Amniotic epithelial cell (primary cell): ENCODE measurements at regions not wholly inside any gene's neighbourhood (a gene's known extent, or its start where the extent isn't known, plus 50 kb on each side); places are given as distances from the start of the nearest gene placed in this dataset.
A peak's percentile ranks its signal among the peaks of the same experiment; 100 is the strongest.

Experiments used
- DNase-seq: peaks from one replicate; pipeline ENCODE4 v3.0.0-alpha.2; 2010; ENCODE audit warnings: low read depth

DNA sequence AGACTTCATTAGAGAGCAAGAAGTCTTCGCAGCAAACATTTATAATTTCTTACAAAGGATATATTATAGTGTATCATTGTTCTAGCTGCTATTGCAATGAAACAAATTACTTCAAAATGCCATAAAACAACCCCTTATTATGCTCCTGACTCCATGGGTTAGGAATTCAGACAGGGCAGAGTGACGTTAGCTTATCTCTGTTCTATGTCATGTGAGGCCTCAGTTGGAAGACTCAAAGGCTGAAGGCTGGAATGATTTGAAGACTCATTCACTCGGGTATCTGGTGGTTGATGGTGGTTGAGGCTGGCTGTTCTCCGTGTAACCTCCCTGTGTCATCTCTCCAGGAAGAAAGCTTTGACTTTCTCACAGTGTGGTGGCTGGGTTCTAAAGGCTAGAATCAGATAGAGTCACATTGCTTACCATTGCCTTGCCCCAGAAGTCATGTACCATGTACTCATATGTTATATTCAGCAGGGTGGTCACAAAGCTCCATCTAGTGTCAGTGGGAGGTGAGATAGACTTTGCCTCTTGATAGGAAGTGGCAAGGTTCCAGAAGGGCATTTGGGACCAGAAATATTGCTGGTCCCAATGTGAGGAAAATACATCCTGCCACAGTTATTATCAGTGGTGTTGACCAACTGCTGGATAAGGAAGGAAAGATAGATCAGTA is 226.9 kb downstream of the TMEM38B start:
- DNase-seq, result peak; percentile 32

- DNase-seq, result no peak
These were observed 234.1 kb downstream of the TMEM38B start for GRCh38 chr9:105928416-105928815.

DNA sequence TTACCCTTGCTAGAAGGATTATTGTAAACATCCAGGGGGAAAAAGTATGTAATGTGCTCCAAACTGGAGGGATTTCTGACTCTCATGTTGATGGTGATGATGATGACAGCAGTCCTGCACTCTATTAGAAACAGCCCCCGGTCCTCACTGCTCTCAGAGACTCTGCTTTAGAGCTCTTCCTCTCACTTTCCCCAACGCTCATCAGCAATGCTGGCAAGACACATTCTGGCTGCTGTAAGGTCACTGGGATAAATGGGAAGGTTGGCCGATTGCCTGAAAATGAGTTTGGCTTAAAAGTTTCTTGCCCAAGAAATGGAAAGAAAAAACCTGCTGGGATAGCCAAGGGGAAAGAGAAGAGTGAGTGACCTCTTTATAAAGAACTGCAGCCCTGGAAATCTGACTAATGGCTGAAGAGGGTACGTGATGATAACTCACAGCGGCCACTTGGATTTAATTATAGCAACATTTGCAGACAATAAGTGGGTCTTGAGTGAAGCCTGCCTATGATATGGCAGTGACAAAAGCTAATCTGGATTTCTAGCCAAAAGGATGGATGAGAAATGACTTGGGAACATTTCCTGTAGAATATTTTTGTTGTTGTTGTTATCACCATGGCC is 235.8 kb downstream of the TMEM38B start:
- DNase-seq, result no peak

DNA sequence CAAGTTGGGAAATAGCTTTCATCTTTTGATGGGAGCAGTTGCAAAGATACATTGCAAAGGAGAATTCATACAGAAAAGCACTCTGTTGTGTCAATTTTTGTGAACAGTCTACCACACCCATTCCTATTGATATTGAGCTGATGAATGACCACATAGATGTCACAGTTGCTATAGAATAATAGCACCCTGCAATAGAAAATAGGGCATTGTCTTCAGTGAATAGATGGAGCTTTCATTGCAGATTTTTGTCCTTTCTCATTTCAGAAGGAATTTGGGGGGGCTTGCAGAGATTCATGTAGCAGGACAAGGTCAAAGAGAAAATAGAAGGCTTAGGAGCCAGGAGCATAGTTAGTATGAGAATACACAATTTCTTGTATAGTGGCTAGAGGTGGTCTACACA is 237.9 kb downstream of the TMEM38B start:
- no peak for DNase-seq

DNA sequence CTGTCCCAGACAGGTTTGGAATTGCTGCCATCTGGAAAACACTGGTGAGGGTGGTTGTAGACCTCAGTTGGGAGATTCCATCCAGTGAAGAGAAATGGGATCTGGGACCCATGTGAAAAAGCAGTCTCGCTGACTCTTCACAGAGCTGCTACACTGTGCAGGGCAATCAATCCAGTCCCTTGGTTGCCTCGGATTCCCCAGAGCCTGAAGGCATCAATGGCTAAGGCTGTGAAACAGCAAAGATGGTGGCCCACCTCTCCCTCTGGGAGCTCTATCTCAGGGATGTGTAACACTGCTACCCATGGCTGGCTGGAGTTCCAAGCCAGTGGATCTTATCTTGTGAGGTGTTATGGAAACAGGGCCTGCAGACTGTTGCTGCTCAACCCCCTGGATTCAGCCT is 256.1 kb downstream of the TMEM38B start:
- no peak for DNase-seq

- no peak for DNase-seq
These were observed 256.6 kb downstream of the TMEM38B start for GRCh38 chr9:105950894-105951293.

- no peak for DNase-seq
These were observed 260.2 kb downstream of the TMEM38B start for GRCh38 chr9:105954517-105954916.

- no peak for DNase-seq
These were observed 263.5 kb downstream of the TMEM38B start for GRCh38 chr9:105957830-105958229.

GRCh38 chr9:105958587-105958986 is 264.2 kb downstream of the TMEM38B start:
- DNase-seq, result no peak

- DNase-seq, result no peak
These were observed 265.2 kb downstream of the TMEM38B start for GRCh38 chr9:105959531-105959930.

DNA sequence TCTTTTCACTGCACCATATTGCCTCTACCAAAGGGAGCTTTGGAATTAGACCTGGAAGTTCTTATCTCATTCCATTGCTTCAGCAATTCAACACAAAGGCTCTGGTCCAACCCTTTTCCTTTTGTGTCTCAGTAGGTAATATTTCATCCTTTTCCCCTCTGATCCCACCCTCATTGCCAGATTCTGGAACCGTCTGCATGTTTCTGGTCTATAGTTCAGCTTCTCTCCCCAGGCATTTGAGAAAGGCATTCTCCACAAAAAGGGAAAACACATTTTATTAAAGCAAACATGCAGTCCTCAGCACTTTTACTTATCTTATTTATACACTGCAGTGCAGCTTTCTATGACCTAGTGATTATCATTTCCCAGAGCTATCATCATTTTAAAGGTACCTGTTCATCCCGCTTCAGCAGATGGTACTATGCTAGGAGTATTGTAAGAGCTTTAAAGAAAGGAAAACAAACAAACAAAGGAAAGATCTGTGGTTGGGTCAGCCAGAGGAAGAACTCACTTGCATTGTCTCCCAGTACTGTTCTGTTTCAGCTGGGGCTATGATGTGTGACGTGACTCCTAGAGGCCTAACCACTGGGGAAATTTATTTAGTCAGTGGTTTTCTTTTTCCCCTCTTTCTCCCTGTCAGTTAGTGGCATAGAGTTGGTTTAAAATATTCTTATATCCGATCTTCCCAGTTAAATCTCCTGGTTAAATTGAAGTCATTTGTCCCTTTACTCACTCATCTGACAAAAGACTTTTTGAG is 269.2 kb downstream of the TMEM38B start:
- no peak for DNase-seq

- DNase-seq, result no peak
These were observed 269.8 kb downstream of the TMEM38B start for GRCh38 chr9:105964156-105964555.

GRCh38 chr9:105966834-105967233 is 272.5 kb downstream of the TMEM38B start:
- DNase-seq, result no peak

- no peak for DNase-seq
These were observed 272.9 kb downstream of the TMEM38B start for GRCh38 chr9:105967248-105967647.

GRCh38 chr9:105967797-105968196 is 273.5 kb downstream of the TMEM38B start:
- no peak for DNase-seq

- no peak for DNase-seq
These were observed 274.6 kb downstream of the TMEM38B start for GRCh38 chr9:105968811-105969466.

GRCh38 chr9:105969636-105970035 is 275.3 kb downstream of the TMEM38B start:
- DNase-seq, result peak; percentile 17

DNA sequence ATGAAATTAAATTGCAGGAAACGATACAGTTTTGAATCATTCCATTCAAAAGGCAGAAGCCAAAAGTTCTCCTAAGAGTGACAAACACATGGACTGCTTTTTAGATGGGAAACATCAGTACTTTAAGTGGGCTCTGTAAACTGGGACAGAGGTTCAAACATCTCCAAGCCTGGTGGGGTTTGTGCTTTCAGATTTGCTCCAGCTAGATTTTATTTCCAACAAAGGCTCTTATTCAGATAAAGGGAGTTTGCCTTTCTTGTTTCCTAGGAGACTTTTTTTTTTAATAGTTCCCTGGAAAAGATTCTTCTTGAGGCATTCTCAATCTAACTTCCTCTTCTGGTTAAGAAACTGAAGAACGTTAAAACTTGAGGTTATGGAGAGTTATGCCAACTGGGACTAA is 277.6 kb downstream of the TMEM38B start:
- DNase-seq, result no peak

GRCh38 chr9:105972466-105973204 is 278.3 kb downstream of the TMEM38B start:
- no peak for DNase-seq

GRCh38 chr9:105973951-105974351 is 279.6 kb downstream of the TMEM38B start:
- DNase-seq, result peak; percentile 17

DNA sequence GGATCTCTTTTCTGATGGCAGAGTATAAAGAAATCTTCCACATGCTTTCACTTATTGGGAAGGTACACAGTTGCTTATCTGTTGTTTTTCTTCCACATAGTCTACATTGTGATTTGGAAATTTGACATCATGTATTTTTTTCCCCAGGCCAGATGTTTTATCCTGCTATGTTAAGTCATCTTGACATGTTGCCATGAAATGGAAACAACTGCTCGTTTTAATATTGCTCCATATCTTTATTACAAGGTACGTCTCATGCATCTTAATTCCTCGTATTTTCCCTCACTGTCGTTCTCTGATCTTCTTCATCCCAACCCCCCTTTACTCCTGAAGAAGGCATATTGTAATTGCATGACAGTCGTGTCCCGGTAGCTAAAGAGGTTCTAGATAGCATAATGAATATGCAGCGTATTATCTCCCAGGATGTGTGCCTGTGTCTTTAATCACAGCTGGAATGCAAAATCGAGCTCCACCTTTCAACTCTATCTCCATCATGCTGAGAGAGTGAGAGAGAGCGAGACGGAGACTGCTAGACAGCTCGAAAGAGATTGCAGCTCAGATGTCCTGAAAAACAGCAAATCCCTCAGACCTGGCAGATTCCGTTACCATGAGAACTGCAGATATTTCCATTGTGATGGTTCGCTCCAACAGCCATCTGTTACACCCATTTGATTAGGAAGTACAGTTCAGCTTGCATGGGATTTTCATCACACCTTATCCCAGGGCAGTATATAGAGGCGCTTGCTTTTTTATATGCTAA is 281.7 kb downstream of the TMEM38B start:
- DNase-seq, result no peak
